ENCODE measurements at regions not wholly inside any gene's neighbourhood (a gene's known extent, or its start where the extent isn't known, plus 50 kb on each side); places are given as distances from the start of the nearest gene placed in this dataset.
"Not testable (repeated sequence)": the region's sequence is repeated elsewhere in the genome, so short reads cannot be mapped to it uniquely, and the experiment has no call there.

GRCh38 chr14:35925319-35925718 lies 99.2 kb downstream of the BRMS1L start:
- WGBS, 2 experiments (ENCODE audit: low coverage in 1 of 2, low lambda C conversion rate in 2 of 2, missing lambda C conversion rate in 2 of 2): 25 to 39% methylated on average over 3 of the region's 3 CpGs

GRCh38 chr14:35922590-35922989 lies 96.5 kb downstream of the BRMS1L start:
- H3K36me3 ChIP-seq (ENCODE audit: low read depth); H3K9me2 ChIP-seq (ENCODE audit: insufficient read depth); H3K79me2 ChIP-seq (ENCODE audit: insufficient read depth); H3K27ac ChIP-seq; H2AFZ ChIP-seq; H3K4me2 ChIP-seq (ENCODE audit: unreplicated experiment); H3K9me3 ChIP-seq (ENCODE audit: low read depth); H3K9ac ChIP-seq; H4K20me1 ChIP-seq (ENCODE audit: insufficient read depth); in situ Hi-C loops (cut with MboI); H3F3A ChIP-seq (ENCODE audit: insufficient read depth); H3K27me3 ChIP-seq (replicated peaks; ENCODE audit: insufficient read depth); H3K4me3 ChIP-seq; DNase-seq; H3K4me1 ChIP-seq (ENCODE audit: insufficient read depth): not testable (repeated sequence)
- 58 to 59% methylated on average over 4 of the region's 4 CpGs for WGBS, 2 experiments (ENCODE audit: low coverage in 1 of 2, low lambda C conversion rate in 2 of 2, missing lambda C conversion rate in 2 of 2)

More at GRCh38 chr14:35925319-35925718, 99.2 kb downstream of the BRMS1L start:
- H3K4me1 ChIP-seq (ENCODE audit: insufficient read depth): no peaks in the 10 kb centered on the region
- no peak overlapping the region for H3K4me2 ChIP-seq (ENCODE audit: unreplicated experiment)
- H3K27ac ChIP-seq: no peak overlapping the region
- no peaks in the 10 kb centered on the region for H3F3A ChIP-seq (ENCODE audit: insufficient read depth)
- no peaks in the 10 kb centered on the region for H3K9me3 ChIP-seq (ENCODE audit: low read depth)
- H2AFZ ChIP-seq: no peak overlapping the region
- H4K20me1 ChIP-seq (ENCODE audit: insufficient read depth): no peaks in the 10 kb centered on the region
- in situ Hi-C loops (cut with MboI): no loop called here
- no peaks in the 10 kb centered on the region for H3K9me2 ChIP-seq (ENCODE audit: insufficient read depth)
- TF ChIP-seq EZH2 (IDR thresholded peaks at IDR 0.05; ENCODE audit: insufficient read depth, poor library complexity, severe bottlenecking) (no peak), EZH2phosphoT487 (IDR thresholded peaks at IDR 0.05; ENCODE audit: insufficient read depth, low read depth) (no peak)
- no peaks in the 10 kb centered on the region for H3K79me2 ChIP-seq (ENCODE audit: insufficient read depth)
- DNase-seq: no peak
- no peaks in the 10 kb centered on the region for H3K36me3 ChIP-seq (ENCODE audit: low read depth)
- H3K27me3 ChIP-seq (replicated peaks; ENCODE audit: insufficient read depth): no peaks in the 10 kb centered on the region
- no peak overlapping the region for H3K4me3 ChIP-seq
- H3K9ac ChIP-seq: no peak overlapping the region

DNA sequence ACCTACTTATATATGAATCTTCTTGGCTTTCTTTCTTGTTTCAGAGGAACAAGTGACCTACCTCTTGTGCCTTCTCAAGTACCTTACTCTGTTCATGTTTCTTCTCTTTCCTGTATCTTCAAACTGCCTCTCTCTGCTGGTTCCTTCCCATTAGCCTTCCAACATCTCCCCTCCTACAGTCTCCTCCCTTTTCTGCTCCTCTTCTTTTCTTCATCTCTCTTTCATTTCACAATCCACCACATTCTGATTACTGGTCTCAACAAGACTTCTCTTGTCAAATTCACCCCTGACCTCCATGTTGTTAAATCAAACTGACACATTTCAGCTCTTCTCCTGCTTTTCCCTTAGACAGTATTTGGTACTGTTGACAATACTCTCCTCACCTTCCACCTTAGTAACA lies 95.6 kb downstream of the BRMS1L start:
- H3K27ac ChIP-seq: no peak overlapping the region
- H3K9me3 ChIP-seq (ENCODE audit: low read depth): no peaks in the 10 kb centered on the region
- H3K9me2 ChIP-seq (ENCODE audit: insufficient read depth): no peaks in the 10 kb centered on the region
- no peak overlapping the region for H3K4me3 ChIP-seq
- no peak overlapping the region for H3K9ac ChIP-seq
- H2AFZ ChIP-seq: no peak overlapping the region
- no peaks in the 10 kb centered on the region for H3F3A ChIP-seq (ENCODE audit: insufficient read depth)
- H3K79me2 ChIP-seq (ENCODE audit: insufficient read depth): no peaks in the 10 kb centered on the region
- H3K27me3 ChIP-seq (replicated peaks; ENCODE audit: insufficient read depth): no peaks in the 10 kb centered on the region
- TF ChIP-seq EZH2phosphoT487 (IDR thresholded peaks at IDR 0.05; ENCODE audit: insufficient read depth, low read depth): no peak
- no peak for TF ChIP-seq EZH2 (IDR thresholded peaks at IDR 0.05; ENCODE audit: insufficient read depth, poor library complexity, severe bottlenecking)
- H4K20me1 ChIP-seq (ENCODE audit: insufficient read depth): no peaks in the 10 kb centered on the region
- no peak for DNase-seq
- in situ Hi-C loops (cut with MboI): no loop called here
- H3K36me3 ChIP-seq (ENCODE audit: low read depth): no peaks in the 10 kb centered on the region
- H3K4me1 ChIP-seq (ENCODE audit: insufficient read depth): no peaks in the 10 kb centered on the region
- H3K4me2 ChIP-seq (ENCODE audit: unreplicated experiment): no peak overlapping the region

All from GM23248 (cell line).